IMR-90 (cell line): ENCODE measurements at regions not wholly inside any gene's neighbourhood (a gene's known extent, or its start where the extent isn't known, plus 50 kb on each side); places are given as distances from the start of the nearest gene placed in this dataset.

ENCODE experiments used
- ATAC-seq: fragments of 200-7000 bp; cut with Tn5 transposase; 2 replicates; pipeline ENCODE4 v1.9.1; 2020; ENCODE audit warnings: low read depth, mild to moderate bottlenecking, moderate library complexity
- BruUV-seq: library from RNA; stranded (reverse); fragments of 400-500 nt; replicated peaks from 2 replicates; lab custom pipeline; 2021; lab: Mats Ljungman, UMichigan
- CTCF ChIA-PET: fragments of 300-600 bp; formaldehyde crosslinking; extraction: SDS; loops from one replicate; lab custom pipeline; 2021; ENCODE audit warnings: antibody characterized with exemption; lab: Yijun Ruan, JAX
- POLR2A ChIA-PET: fragments of 300-600 bp; sonication (Branson Sonifier 250); formaldehyde crosslinking; loops from one replicate; lab custom pipeline; 2022; ENCODE audit warnings: antibody characterized with exemption; ENCODE audit not compliant: unreplicated experiment; lab: Charles Lee
- DNase-seq: peaks from one replicate; pipeline ENCODE4 v3.0.0; 2013
- H2AFZ ChIP-seq: replicated peaks from 2 replicates; pipeline ENCODE3; 2013; ENCODE audit warnings: low read length, mild to moderate bottlenecking; ENCODE audit not compliant: poor library complexity
- H2AK5ac ChIP-seq: 2 replicates; pipeline ENCODE4 v1.6.1; 2013; ENCODE audit warnings: low read depth, low read length, inconsistent platforms
- H2AK9ac ChIP-seq: replicated peaks from 2 replicates; pipeline ENCODE3; 2013; ENCODE audit warnings: mild to moderate bottlenecking, low read depth, low read length, moderate library complexity; ENCODE audit not compliant: poor library complexity
- H2BK120ac ChIP-seq: 2 replicates; pipeline ENCODE4 v1.6.1; 2013; ENCODE audit warnings: low read depth, low read length, inconsistent platforms
- H2BK15ac ChIP-seq: 3 replicates; pipeline ENCODE4 v1.6.1; 2013; ENCODE audit warnings: low read depth, low read length, inconsistent platforms
- H2BK20ac ChIP-seq: 2 replicates; pipeline ENCODE4 v1.6.1; 2013; ENCODE audit warnings: low read depth, mild to moderate bottlenecking, inconsistent platforms, low read length, moderate library complexity
- H2BK5ac ChIP-seq: 2 replicates; pipeline ENCODE4 v1.6.1; 2013; ENCODE audit warnings: mild to moderate bottlenecking, low read depth, low read length, inconsistent platforms; ENCODE audit not compliant: poor library complexity, severe bottlenecking
- H3K14ac ChIP-seq: replicated peaks from 2 replicates; pipeline ENCODE4 v1.6.1; 2013; ENCODE audit warnings: low read depth, low read length, inconsistent platforms
- H3K18ac ChIP-seq: 2 replicates; pipeline ENCODE4 v1.6.1; 2013; ENCODE audit warnings: low read depth, low read length, control low read depth
- H3K23ac ChIP-seq: 2 replicates; pipeline ENCODE4 v1.6.1; 2013; ENCODE audit warnings: low read depth, low read length, inconsistent platforms
- H3K27ac ChIP-seq: 2 replicates; pipeline ENCODE4 v1.5.1; 2013; ENCODE audit warnings: mild to moderate bottlenecking, control low read depth, low read length; ENCODE audit not compliant: insufficient read depth
- H3K27me3 ChIP-seq: 2 replicates; pipeline ENCODE4 v1.6.1; 2013; ENCODE audit warnings: low read length; ENCODE audit not compliant: control insufficient read depth, insufficient read depth
- H3K36me3 ChIP-seq: 2 replicates; pipeline ENCODE4 v1.6.1; 2013; ENCODE audit warnings: low read length, mixed read lengths; ENCODE audit not compliant: control insufficient read depth, insufficient read depth
- H3K4ac ChIP-seq: 2 replicates; pipeline ENCODE4 v1.6.1; 2013; ENCODE audit warnings: low read depth, low read length, inconsistent platforms
- H3K4me1 ChIP-seq: 2 replicates; pipeline ENCODE4 v1.6.1; 2013; ENCODE audit warnings: low read length, mixed read lengths; ENCODE audit not compliant: control insufficient read depth, insufficient read depth
- H3K4me2 ChIP-seq: 2 replicates; pipeline ENCODE4 v1.6.1; 2013; ENCODE audit warnings: low read depth, mild to moderate bottlenecking, control low read depth, low read length, moderate library complexity
- H3K4me3 ChIP-seq: 2 replicates; pipeline ENCODE4 v1.5.1; 2013; ENCODE audit warnings: low read depth, mild to moderate bottlenecking, control low read depth, low read length, moderate library complexity; ENCODE audit not compliant: insufficient read depth
- H3K56ac ChIP-seq: 2 replicates; pipeline ENCODE4 v1.6.1; 2013; ENCODE audit warnings: low read length, inconsistent platforms; ENCODE audit not compliant: insufficient read depth; ENCODE audit errors: extremely low read depth
- H3K79me1 ChIP-seq, 2 experiments: 2 replicates each; pipeline ENCODE4 v1.6.1; 2013; ENCODE audit warnings: low read length in 2 of 2, inconsistent platforms in 1 of 2, low read depth in 1 of 2
- H3K9ac ChIP-seq: 2 replicates; pipeline ENCODE4 v1.6.1; 2013; ENCODE audit warnings: low read depth, low read length, control low read depth
- H3K9me1 ChIP-seq: 2 replicates; pipeline ENCODE4 v1.6.1; 2013; ENCODE audit warnings: low read length, inconsistent platforms; ENCODE audit not compliant: insufficient read depth
- H3K9me3 ChIP-seq: 2 replicates; pipeline ENCODE4 v1.6.1; 2013; ENCODE audit warnings: low read length; ENCODE audit not compliant: control insufficient read depth, insufficient read depth
- H4K20me1 ChIP-seq: 2 replicates; pipeline ENCODE4 v1.6.1; 2013; ENCODE audit warnings: low read length, inconsistent platforms; ENCODE audit not compliant: insufficient read depth
- H4K5ac ChIP-seq: 2 replicates; pipeline ENCODE4 v1.6.1; 2013; ENCODE audit warnings: mild to moderate bottlenecking, low read depth, low read length, control low read depth
- H4K8ac ChIP-seq, 2 experiments: 2 replicates each; pipeline ENCODE4 v1.6.1; 2013; ENCODE audit warnings: low read depth in 2 of 2, low read length in 2 of 2, control low read depth in 1 of 2, inconsistent platforms in 1 of 2
- H4K91ac ChIP-seq: 2 replicates; pipeline ENCODE4 v1.6.1; 2013; ENCODE audit warnings: low read depth, low read length, inconsistent platforms; ENCODE audit not compliant: insufficient read depth
- CTCF ChIP-seq: conservative IDR thresholded peaks from 2 replicates; pipeline ENCODE4 v1.5.1; 2012; ENCODE audit warnings: mild to moderate bottlenecking, low read depth, low read length, improper control_type of control experiment
- RFX5 ChIP-seq: IDR thresholded peaks from 2 replicates; pipeline ENCODE4 v1.8.0; 2012; ENCODE audit warnings: low read depth, mild to moderate bottlenecking, low read length, moderate library complexity
- SMC3 ChIP-seq: fragments of 150-350 bp; IDR thresholded peaks from 2 replicates; pipeline ENCODE4 v1.6.1; 2016; ENCODE audit warnings: low read depth, mild to moderate bottlenecking, antibody characterized with exemption, low read length, moderate library complexity
- WGBS, 2 experiments: methylation state at CpG; one replicate each; pipeline versions ENCODE4 v1.1.5 to v1.1.7; 2013; ENCODE audit warnings: missing lambda C conversion rate in 2 of 2; ENCODE audit not compliant: insufficient read length in 1 of 2; ENCODE audit errors: extremely low coverage in 2 of 2; 5-methylcytosine and 5-hydroxymethylcytosine counted together
- dilution Hi-C: fragments of 300-500 bp; cut with HindIII; formaldehyde crosslinking; loops from one replicate; pipeline ENCODE4 v1.14.3; 2018; ENCODE audit warnings: low sequenced_read_pairs; ENCODE audit not compliant: unreplicated experiment
- in situ Hi-C: fragments of 300-500 bp; cut with MboI; formaldehyde crosslinking; loops from 3 replicates; pipeline ENCODE4 v1.14.3; 2019; ENCODE audit warnings: low sequenced_read_pairs, inconsistent platforms, mixed read lengths
- intact Hi-C: fragments of 100-400 bp; cut with micrococcal nuclease; formaldehyde crosslinking; loops from 2 replicates; pipeline ENCODE4 v1.10.0; 2022

- Histone ChIP-seq H3K9me1 (peaks cover 8% of the 10 kb centered on the region; the same call in 1 of the 2 replicates), H4K91ac (no peak overlapping the region), H3K9ac (no peak overlapping the region), H3K23ac (no peak overlapping the region), H2AK5ac (no peak overlapping the region), H3K14ac (no peak overlapping the region), H3K36me3 (peaks cover 3% of the 10 kb centered on the region; the same call in 1 of the 2 replicates), H4K20me1 (peaks cover 11% of the 10 kb centered on the region; the same call in 1 of the 2 replicates), H4K8ac (no peak overlapping the region), H3K4ac (no peak overlapping the region), H3K9me3 (no peaks in the 10 kb centered on the region), H3K4me3 (no peak overlapping the region), H2AK9ac (no peak overlapping the region), H3K4me2 (peak overlapping the region; percentile 60; the same call in 1 of the 2 replicates), H3K27me3 (no peaks in the 10 kb centered on the region), H3K27ac (no peak overlapping the region), H2BK15ac (no peak overlapping the region), H2BK120ac (no peak overlapping the region), H2AFZ (no peak overlapping the region), H3K4me1 (peaks cover 9% of the 10 kb centered on the region), H2BK5ac (peak overlapping the region; percentile 61), H3K56ac (no peak overlapping the region), H4K5ac (no peak overlapping the region), H3K18ac (no peak overlapping the region), H3K79me1 (peaks cover 11 to 41% of the 10 kb centered on the region in 2 experiments), H2BK20ac (no peak overlapping the region)
- no peak for TF ChIP-seq RFX5
- TF ChIP-seq CTCF, result no peak
- no peak for TF ChIP-seq SMC3
- intact Hi-C loops, result no loop called here
- POLR2A ChIA-PET, result no interaction called here
- dilution Hi-C loops, result no loop called here
- CTCF ChIA-PET, result interaction anchor here (0.6 to 0.7 kb wide), 2 partner anchors 1042 to 1770 kb away, joined by 3 read pairs; no protein-coding TSS in a partner anchor
- DNase-seq (peak; percentile 77), ATAC-seq (peak; percentile 58)
- in situ Hi-C loops, result no loop called here
- WGBS, 2 experiments, result 33% methylated on average over 1 of the region's 2 CpGs; no CpG with 5 or more reads in 1 of the 2 experiments
- BruUV-seq, result no TSS peak
These were observed 271.1 kb downstream of the PTPRC start for GRCh38 chr1:198909973-198910372.
